ENCODE measurements at regions not wholly inside any gene's neighbourhood (a gene's known extent, or its start where the extent isn't known, plus 50 kb on each side); places are given as distances from the start of the nearest gene placed in this dataset.
A peak's percentile ranks its signal among the peaks of the same experiment; 100 is the strongest.

- H3K4me3 ChIP-seq (ENCODE audit: low read depth, low read length), result no peak overlapping the region
- no peak for TF ChIP-seq CTCF (IDR thresholded peaks at IDR 0.05; ENCODE audit: low read depth, low read length)
Measured at GRCh38 chr1:94606471-94606870, 64.9 kb upstream of the F3 start.

GRCh38 chr1:94603663-94604062 lies 62.1 kb upstream of the F3 start:
- no peak overlapping the region for H3K4me3 ChIP-seq (ENCODE audit: low read depth, low read length)
- no peak for TF ChIP-seq CTCF (IDR thresholded peaks at IDR 0.05; ENCODE audit: low read depth, low read length)

- no peak for TF ChIP-seq CTCF (IDR thresholded peaks at IDR 0.05; ENCODE audit: low read depth, low read length)
- H3K4me3 ChIP-seq (ENCODE audit: low read depth, low read length), result peak overlapping the region; percentile 13
Measured at GRCh38 chr1:94602802-94603625, 61.5 kb upstream of the F3 start.

GRCh38 chr1:94602316-94602715 lies 60.8 kb upstream of the F3 start:
- peak overlapping the region; percentile 13 for H3K4me3 ChIP-seq (ENCODE audit: low read depth, low read length)
- TF ChIP-seq CTCF (IDR thresholded peaks at IDR 0.05; ENCODE audit: low read depth, low read length), result no peak

- no peak for TF ChIP-seq CTCF (IDR thresholded peaks at IDR 0.05; ENCODE audit: low read depth, low read length)
- no peak overlapping the region for H3K4me3 ChIP-seq (ENCODE audit: low read depth, low read length)
Measured at GRCh38 chr1:94600556-94600955, 59.0 kb upstream of the F3 start.

GRCh38 chr1:94599095-94599813 lies 57.7 kb upstream of the F3 start:
- no peak overlapping the region for H3K4me3 ChIP-seq (ENCODE audit: low read depth, low read length)
- peak; percentile 51 for TF ChIP-seq CTCF (IDR thresholded peaks at IDR 0.05; ENCODE audit: low read depth, low read length)

GRCh38 chr1:94597701-94598100 lies 56.1 kb upstream of the F3 start:
- no peak overlapping the region for H3K4me3 ChIP-seq (ENCODE audit: low read depth, low read length)
- TF ChIP-seq CTCF (IDR thresholded peaks at IDR 0.05; ENCODE audit: low read depth, low read length), result no peak

Measured in WI38 (cell line).